ES-I3 (cell line): ENCODE measurements at regions not wholly inside any gene's neighbourhood (a gene's known extent, or its start where the extent isn't known, plus 50 kb on each side); places are given as distances from the start of the nearest gene placed in this dataset.
"Not testable (repeated sequence)": the region's sequence is repeated elsewhere in the genome, so short reads cannot be mapped to it uniquely, and the experiment has no call there.

Source experiments
- H3K36me3 ChIP-seq: 2 replicates; pipeline ENCODE4 v1.6.1; 2013; ENCODE audit warnings: mild to moderate bottlenecking, low read length, control low read depth, moderate library complexity; ENCODE audit not compliant: insufficient read depth
- H3K4me1 ChIP-seq: 2 replicates; pipeline ENCODE4 v1.6.1; 2013; ENCODE audit warnings: mild to moderate bottlenecking, control low read depth, low read length; ENCODE audit not compliant: insufficient read depth
- H3K9ac ChIP-seq: 2 replicates; pipeline ENCODE4 v1.6.1; 2013; ENCODE audit warnings: low read depth, mild to moderate bottlenecking, low read length, moderate library complexity
- H3K9me3 ChIP-seq: 2 replicates; pipeline ENCODE4 v1.6.1; 2013; ENCODE audit warnings: mild to moderate bottlenecking, low read length, moderate library complexity; ENCODE audit not compliant: control insufficient read depth, insufficient read depth

DNA sequence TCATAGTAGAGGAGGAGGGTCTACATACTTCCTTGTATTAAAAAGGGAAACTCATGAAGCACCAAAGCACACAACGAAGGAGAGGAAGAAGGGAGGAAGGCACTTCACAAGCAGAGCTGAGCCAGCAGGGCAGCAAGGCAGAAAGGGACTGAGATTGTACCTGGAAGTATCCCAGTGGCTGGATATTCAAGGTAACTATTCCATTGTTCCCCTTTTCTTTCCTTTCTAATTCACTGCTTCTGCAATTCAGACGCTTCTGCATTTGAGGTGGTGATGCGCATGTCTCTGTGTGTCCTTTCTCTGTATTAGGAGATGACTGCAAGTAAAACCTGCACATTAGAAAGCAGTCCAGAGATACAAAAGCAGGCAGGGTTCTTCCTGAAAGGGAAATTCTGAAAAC is 54.9 kb downstream of the UBQLN2 start:
- Histone ChIP-seq H3K9me3 (no peaks in the 10 kb centered on the region), H3K36me3 (no peaks in the 10 kb centered on the region), H3K4me1 (peaks cover 11% of the 10 kb centered on the region; the same call in 1 of the 2 replicates), H3K9ac (peak overlapping the region; percentile 1; the same call in 1 of the 2 replicates)

- Histone ChIP-seq H3K36me3 (no peaks in the 10 kb centered on the region), H3K9ac (no peak overlapping the region), H3K9me3 (no peaks in the 10 kb centered on the region), H3K4me1 (peaks cover 11% of the 10 kb centered on the region; the same call in 1 of the 2 replicates)
These were observed 59.9 kb downstream of the UBQLN2 start for GRCh38 chrX:56623316-56623715.

GRCh38 chrX:56635060-56635459 is 71.6 kb downstream of the UBQLN2 start:
- H3K36me3 ChIP-seq, H3K4me1 ChIP-seq, H3K9ac ChIP-seq, H3K9me3 ChIP-seq: not testable (repeated sequence)

DNA sequence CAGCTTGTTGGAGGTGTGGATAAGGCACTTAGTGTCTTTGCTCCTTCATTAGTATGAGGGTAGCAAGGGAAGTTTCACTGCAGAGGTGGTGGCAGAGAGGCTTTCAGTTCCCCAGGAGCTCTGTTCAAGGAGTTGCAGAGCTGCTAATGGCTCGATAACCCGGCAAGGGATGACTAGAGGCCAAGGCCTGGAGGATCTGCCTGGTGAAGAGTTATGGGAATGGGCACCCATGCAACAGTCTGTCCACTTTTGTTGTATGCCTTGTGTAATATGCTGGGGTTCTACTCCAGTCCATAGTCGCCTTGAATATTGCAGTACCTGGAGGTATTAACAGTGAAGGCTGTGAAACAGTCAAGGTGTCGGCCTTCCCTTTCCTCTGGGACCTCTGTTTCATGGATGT is 67.8 kb upstream of the NBDY start:
- no peaks in the 10 kb centered on the region for H3K36me3 ChIP-seq
- no peaks in the 10 kb centered on the region for H3K4me1 ChIP-seq
- peaks cover 3% of the 10 kb centered on the region; the same call in 1 of the 2 replicates for H3K9me3 ChIP-seq

More for the DNA sequence above, 67.8 kb upstream of the NBDY start:
- H3K9ac ChIP-seq, result no peak overlapping the region
